ENCODE measurements at regions not wholly inside any gene's neighbourhood (a gene's known extent, or its start where the extent isn't known, plus 50 kb on each side); places are given as distances from the start of the nearest gene placed in this dataset.
"Not testable (repeated sequence)": the region's sequence is repeated elsewhere in the genome, so short reads cannot be mapped to it uniquely, and the experiment has no call there.

DNA sequence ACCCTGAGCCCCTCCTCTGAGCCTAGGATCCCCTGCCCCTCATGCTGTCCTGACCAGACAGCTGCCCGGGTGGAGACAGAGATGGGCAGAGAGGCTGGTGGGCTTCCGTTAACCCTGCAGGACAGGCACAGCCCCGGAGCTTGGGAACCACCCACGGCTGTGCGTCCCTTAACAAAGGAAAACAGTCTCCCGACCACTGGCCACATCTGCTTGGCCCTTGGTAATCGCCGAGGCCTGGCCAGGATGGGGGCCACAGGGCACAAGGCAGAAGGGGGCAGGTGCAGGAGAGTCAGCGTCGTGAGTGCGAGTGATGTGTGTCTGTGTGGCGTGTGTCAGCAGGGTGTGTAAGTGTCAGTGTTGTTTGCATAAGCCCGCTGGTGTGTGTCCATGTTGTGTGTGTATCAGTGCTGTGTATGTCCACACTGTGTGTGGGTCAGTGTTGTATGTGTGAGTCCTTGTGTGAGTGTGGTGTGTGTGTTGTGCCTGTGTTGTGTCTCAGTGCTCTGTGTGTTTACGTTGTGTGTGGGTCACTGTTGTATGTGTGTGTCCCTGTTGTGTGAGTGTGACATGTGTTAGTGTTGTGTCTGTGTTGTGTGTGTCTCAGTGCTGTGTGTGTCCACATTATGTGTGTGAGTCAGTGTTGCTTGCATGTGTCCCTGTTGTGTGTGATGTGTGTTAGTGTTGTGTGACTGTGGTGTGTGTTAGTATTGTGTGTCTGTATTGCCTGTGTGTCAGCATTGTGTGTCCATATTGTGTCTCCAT, 369.5 kb downstream of the BRD1 start:
- TF ChIP-seq, protein P1, sequence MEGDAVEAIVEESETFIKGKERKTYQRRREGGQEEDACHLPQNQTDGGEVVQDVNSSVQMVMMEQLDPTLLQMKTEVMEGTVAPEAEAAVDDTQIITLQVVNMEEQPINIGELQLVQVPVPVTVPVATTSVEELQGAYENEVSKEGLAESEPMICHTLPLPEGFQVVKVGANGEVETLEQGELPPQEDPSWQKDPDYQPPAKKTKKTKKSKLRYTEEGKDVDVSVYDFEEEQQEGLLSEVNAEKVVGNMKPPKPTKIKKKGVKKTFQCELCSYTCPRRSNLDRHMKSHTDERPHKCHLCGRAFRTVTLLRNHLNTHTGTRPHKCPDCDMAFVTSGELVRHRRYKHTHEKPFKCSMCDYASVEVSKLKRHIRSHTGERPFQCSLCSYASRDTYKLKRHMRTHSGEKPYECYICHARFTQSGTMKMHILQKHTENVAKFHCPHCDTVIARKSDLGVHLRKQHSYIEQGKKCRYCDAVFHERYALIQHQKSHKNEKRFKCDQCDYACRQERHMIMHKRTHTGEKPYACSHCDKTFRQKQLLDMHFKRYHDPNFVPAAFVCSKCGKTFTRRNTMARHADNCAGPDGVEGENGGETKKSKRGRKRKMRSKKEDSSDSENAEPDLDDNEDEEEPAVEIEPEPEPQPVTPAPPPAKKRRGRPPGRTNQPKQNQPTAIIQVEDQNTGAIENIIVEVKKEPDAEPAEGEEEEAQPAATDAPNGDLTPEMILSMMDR (IDR thresholded peaks at IDR 0.05) = no peak
- TF ChIP-seq ZFX (IDR thresholded peaks at IDR 0.05; ENCODE audit: borderline replicate concordance) = no peak
- H3K27ac ChIP-seq = no peak overlapping the region

DNA sequence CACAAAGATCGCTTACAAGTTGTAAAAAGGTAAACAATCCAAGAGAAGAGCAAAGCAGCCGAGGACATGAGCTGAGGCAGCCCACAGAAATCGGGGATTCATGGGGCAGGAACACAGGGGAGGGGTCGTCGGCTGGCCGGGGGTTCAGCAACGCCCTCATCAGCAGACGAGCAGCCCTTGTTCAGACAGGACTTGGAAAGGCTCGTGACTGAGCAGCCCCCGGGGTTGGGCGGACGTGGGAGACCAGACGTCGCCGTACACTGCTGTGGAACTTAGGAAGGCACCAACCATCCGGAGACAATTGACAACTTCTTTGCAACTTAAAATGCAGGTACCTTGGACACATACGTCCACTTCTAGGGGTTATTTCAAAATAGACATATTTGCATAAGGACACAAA, 370.5 kb downstream of the BRD1 start:
- H3K27ac ChIP-seq = no peak overlapping the region
- TF ChIP-seq ZFX (IDR thresholded peaks at IDR 0.05; ENCODE audit: borderline replicate concordance) = no peak

DNA sequence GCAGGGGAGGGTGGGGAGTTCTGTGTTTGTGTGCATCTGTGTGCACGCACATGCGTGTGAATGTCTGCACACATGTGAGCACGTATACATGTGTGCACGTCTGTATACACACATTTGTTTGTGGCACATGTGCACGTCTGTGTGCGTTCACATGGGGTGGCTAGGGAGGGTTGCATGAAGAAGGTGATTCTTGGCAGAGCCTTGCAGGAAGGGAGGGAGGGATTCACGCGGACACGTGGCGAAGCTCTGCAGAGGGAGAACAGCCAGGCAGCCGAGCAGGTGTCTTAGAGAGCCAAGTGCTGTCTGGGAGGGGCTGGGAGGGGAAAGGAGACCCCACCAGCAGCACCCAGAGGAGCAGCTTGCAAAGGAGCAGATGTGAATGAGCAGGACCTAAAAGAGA, 372.1 kb downstream of the BRD1 start:
- TF ChIP-seq, protein P1 (IDR thresholded peaks at IDR 0.05) = no peak
- TF ChIP-seq ZFX (IDR thresholded peaks at IDR 0.05; ENCODE audit: borderline replicate concordance) = no peak
- H3K27ac ChIP-seq = no peak overlapping the region

DNA sequence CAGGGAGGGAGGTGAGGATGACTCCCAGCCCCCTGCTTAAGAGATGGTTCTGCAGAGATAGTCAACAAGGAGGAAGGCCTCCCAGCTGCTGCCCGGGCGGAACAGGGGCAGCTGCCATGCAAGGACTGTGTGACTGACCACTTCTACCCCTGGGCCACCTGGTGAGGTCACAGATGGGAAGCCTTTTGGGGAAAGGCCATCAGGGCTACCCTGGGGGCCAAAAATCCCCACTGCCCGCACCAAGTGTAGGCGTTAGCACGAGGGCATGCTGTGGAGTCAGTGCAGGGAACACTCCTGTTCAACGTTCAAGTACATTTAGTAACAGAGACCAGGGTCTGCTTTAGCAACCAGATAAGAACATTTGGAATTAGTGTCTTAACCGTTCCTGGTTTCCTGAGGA, 372.9 kb downstream of the BRD1 start:
- H3K27ac ChIP-seq = no peak overlapping the region
- no peak for TF ChIP-seq ZFX (IDR thresholded peaks at IDR 0.05; ENCODE audit: borderline replicate concordance)
- TF ChIP-seq, protein P1 (IDR thresholded peaks at IDR 0.05) = no peak

DNA sequence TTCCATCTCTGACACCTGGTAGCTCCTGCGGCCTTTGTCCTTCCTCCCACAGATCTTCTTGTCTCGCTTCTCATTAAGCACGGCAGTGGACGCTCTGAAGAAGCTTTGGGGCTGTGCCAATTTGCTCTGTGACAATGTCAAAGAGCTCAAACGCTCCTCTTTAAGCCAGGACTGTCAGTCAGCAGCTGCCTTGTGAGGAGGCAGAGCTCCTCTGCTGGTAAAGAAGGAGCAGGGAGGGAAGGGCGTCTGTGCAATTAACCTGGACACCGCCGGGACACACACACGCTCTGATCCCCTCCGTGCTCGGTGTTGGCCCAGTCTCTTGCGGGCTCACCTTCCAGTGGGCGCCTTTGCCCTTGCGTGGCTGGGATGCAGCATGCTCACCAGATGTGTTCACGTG, 373.9 kb downstream of the BRD1 start:
- no peak for TF ChIP-seq ZFX (IDR thresholded peaks at IDR 0.05; ENCODE audit: borderline replicate concordance)
- TF ChIP-seq, protein P1 (IDR thresholded peaks at IDR 0.05) = no peak
- no peak overlapping the region for H3K27ac ChIP-seq

DNA sequence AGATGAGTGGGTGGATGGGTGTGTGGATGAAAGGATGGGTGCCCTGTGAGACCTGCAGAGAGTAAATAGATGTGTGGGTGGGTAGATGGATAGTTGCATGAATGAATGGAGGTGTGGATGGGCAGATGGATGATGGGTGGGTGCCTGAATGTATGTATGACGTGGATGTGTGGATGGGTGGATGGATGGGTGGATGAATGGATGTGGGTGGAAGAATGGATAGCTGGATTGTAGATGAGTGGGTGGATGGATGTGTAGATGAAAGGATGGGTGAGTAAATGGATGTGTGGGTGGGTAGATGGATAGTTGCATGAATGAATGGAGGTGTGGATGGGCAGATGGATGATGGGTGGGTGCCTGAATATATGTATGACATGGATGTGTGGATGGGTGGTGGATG, 374.7 kb downstream of the BRD1 start:
- H3K27ac ChIP-seq = not testable (repeated sequence)

DNA sequence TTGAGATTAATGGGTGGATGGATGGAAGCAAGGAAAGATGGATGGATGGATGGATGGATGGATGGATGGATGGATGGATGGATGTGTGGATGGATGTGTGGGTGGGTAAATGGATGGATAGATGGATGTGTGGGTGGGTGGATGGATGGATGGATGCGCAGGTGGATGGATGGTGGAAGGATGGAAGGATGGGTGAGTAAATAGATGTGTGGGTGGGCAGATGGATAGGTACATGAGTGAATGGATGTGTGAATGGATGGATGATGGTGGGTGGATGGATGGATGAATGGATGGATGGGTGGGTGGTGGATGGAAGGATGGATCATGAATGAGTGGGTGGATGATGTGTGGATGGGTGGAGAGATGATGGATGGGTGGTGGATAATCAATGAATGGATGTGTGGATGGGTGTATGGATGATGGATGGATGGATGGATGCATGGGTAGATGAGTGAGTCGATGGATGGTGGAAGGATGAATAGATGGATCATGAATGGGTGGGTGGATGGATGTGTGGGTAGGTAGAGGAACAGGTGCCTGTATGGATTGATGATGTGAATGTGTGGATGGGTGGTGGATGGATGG, 375.2 kb downstream of the BRD1 start:
- TF ChIP-seq, protein P1 (IDR thresholded peaks at IDR 0.05) = no peak
- no peak for TF ChIP-seq ZFX (IDR thresholded peaks at IDR 0.05; ENCODE audit: borderline replicate concordance)
- no peak overlapping the region for H3K27ac ChIP-seq

DNA sequence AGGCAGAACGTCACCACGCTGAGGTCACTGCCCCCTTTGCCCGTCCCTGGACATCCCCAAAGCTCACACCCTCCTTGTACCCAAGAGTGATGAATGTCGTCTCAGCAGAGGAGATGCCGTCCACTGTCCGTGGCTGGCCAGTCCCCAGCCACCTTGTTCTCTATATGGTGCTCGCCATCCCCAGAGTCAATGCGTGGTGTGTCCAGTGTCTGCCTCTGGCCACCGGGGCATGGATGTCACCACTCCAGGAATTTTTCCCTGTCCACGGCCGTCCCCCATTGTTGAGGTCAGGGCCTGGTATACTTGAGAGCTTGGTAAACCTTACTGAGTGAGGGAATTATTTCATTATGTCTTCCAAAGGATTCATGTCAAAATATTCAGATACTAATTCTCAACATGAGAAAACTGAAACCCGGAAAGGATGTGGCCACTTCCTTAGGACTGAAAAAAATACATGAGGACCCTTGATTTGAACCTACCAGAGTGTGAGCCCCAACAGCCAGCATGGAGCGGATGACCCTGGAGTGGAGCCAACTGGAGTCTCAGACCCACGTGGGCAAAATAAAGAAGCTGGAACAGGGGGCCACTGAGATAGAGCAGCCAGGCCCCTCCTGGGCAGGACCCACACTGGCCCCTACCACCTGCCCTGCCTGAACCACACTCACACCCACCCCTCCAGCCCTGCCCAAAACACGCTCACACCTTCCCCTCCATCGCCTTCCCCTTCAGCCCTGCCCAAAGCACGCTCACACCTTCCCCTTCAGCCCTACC, 376.4 kb downstream of the BRD1 start:
- no peak for TF ChIP-seq ZFX (IDR thresholded peaks at IDR 0.05; ENCODE audit: borderline replicate concordance)
- TF ChIP-seq, protein P1 (IDR thresholded peaks at IDR 0.05) = no peak
- H3K27ac ChIP-seq = no peak overlapping the region
